ENCODE measurements at regions not wholly inside any gene's neighbourhood (a gene's known extent, or its start where the extent isn't known, plus 50 kb on each side); places are given as distances from the start of the nearest gene placed in this dataset.
A peak's percentile ranks its signal among the peaks of the same experiment; 100 is the strongest.

DNA sequence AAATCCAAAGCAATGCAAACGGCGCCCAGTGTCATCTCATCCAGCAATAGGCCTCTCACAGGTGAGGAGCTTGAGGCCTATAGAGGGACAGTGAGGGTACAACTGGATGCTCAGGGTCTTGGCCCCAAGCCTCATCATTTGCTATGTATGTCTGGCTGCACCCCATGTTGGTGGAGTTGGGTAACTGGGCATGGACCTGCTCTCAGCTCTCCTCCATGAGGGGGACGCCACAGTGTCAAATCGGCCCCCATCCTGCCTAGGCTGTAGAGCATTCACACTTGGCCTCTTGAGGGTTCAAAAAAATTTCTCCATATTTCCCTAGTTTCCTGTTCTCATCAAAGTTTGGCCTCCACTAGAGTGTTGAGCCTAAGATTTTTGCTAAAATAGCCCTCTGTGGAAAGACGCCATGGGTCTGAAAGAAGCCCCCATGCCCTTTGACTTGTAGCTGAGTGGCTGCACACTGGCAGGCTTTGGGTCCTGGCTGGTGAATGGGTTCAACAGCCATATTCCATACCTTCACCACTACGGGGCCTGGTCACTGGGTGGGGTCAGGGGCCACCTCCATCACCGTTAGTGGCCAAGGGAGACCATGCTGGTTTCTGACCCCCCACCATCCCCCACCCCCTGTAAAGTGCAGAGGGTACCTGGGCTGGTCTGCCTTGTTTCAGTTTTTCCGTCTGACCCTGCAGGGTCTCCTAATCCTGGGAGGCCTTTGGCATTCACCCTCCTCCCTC lies 132.3 kb upstream of the TBX20 start:
- 84 to 85% methylated on average over 4 to 8 of the region's 8 CpGs for WGBS, 2 donors (ENCODE audit: low coverage in 1 of 2)
- DNase-seq, result no peak
- intact Hi-C loops (cut with DNase I; ENCODE audit: low total_unique reads), result no loop called here

GRCh38 chr7:35384761-35385700 lies 131.1 kb upstream of the TBX20 start:
- no peaks in the 10 kb centered on the region for H3K9me3 ChIP-seq
- no peaks in the 10 kb centered on the region for H3K4me1 ChIP-seq
- no peak for TF ChIP-seq POLR2AphosphoS5 (IDR thresholded peaks at IDR 0.05)
- TF ChIP-seq EP300 (IDR thresholded peaks at IDR 0.05; ENCODE audit: low read depth), result no peak
- TF ChIP-seq, protein P1, sequence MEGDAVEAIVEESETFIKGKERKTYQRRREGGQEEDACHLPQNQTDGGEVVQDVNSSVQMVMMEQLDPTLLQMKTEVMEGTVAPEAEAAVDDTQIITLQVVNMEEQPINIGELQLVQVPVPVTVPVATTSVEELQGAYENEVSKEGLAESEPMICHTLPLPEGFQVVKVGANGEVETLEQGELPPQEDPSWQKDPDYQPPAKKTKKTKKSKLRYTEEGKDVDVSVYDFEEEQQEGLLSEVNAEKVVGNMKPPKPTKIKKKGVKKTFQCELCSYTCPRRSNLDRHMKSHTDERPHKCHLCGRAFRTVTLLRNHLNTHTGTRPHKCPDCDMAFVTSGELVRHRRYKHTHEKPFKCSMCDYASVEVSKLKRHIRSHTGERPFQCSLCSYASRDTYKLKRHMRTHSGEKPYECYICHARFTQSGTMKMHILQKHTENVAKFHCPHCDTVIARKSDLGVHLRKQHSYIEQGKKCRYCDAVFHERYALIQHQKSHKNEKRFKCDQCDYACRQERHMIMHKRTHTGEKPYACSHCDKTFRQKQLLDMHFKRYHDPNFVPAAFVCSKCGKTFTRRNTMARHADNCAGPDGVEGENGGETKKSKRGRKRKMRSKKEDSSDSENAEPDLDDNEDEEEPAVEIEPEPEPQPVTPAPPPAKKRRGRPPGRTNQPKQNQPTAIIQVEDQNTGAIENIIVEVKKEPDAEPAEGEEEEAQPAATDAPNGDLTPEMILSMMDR (IDR thresholded peaks at IDR 0.05), result no peak
- TF ChIP-seq POLR2A (IDR thresholded peaks at IDR 0.05), result no peak
- no peak overlapping the region for H3K27ac ChIP-seq
- 80% methylated on average over 2 to 10 of the region's 10 CpGs for WGBS, 2 donors (ENCODE audit: low coverage in 1 of 2)
- intact Hi-C loops (cut with DNase I; ENCODE audit: low total_unique reads), result no loop called here
- H3K36me3 ChIP-seq, result no peaks in the 10 kb centered on the region
- in situ Hi-C loops (cut with MboI; ENCODE audit: low pct_ligation_motif_present in 1 of 4, low pct_unique_long_range_greater_than_20kb in 1 of 4, low sequenced_read_pairs in 3 of 4), result no loop called here
- no peak for DNase-seq
- no peaks in the 10 kb centered on the region for H3K27me3 ChIP-seq
- no peak overlapping the region for H3K4me3 ChIP-seq

More for the DNA sequence above, 132.3 kb upstream of the TBX20 start:
- TF ChIP-seq, protein P1 (IDR thresholded peaks at IDR 0.05), result no peak
- no peak for TF ChIP-seq EP300 (IDR thresholded peaks at IDR 0.05; ENCODE audit: low read depth)
- TF ChIP-seq POLR2A (IDR thresholded peaks at IDR 0.05), result no peak
- H3K27ac ChIP-seq, result no peak overlapping the region
- no peaks in the 10 kb centered on the region for H3K9me3 ChIP-seq
- H3K27me3 ChIP-seq, result no peaks in the 10 kb centered on the region
- in situ Hi-C loops (cut with MboI; ENCODE audit: low pct_ligation_motif_present in 1 of 4, low pct_unique_long_range_greater_than_20kb in 1 of 4, low sequenced_read_pairs in 3 of 4), result no loop called here
- H3K4me1 ChIP-seq, result no peaks in the 10 kb centered on the region
- H3K36me3 ChIP-seq, result no peaks in the 10 kb centered on the region
- H3K4me3 ChIP-seq, result no peak overlapping the region

GRCh38 chr7:35380739-35381224 lies 126.9 kb upstream of the TBX20 start:
- no peaks in the 10 kb centered on the region for H3K4me1 ChIP-seq
- in situ Hi-C loops (cut with MboI; ENCODE audit: low pct_ligation_motif_present in 1 of 4, low pct_unique_long_range_greater_than_20kb in 1 of 4, low sequenced_read_pairs in 3 of 4) (no loop called here), intact Hi-C loops (cut with DNase I; ENCODE audit: low total_unique reads) (no loop called here)
- no peak for TF ChIP-seq POLR2A (IDR thresholded peaks at IDR 0.05)
- no peaks in the 10 kb centered on the region for H3K9me3 ChIP-seq
- no peaks in the 10 kb centered on the region for H3K27me3 ChIP-seq
- no peak for DNase-seq
- no peak overlapping the region for H3K4me3 ChIP-seq
- H3K27ac ChIP-seq, result no peak overlapping the region
- H3K36me3 ChIP-seq, result no peaks in the 10 kb centered on the region
- WGBS, 2 donors (ENCODE audit: low coverage in 1 of 2), result 83 to 85% methylated on average over 6 of the region's 6 CpGs

DNA sequence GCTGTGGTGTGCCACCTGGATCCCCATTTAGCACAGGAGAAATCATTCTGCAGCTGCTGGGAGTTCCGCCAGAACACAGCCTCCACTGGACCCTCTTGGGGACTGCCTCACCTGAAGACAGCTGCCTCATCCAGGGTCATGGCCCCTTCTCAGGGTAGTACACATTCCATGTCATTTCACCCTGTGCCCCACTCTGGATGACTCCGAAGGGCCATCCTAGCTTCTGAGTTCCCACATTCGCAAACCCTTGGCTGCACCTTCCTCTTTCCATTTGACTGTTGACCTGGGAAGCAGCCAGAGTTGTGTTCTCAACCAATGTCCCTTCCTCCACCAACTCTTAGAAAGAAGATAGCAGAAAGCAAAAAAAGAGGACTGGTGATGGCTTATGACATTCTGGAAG lies 125.6 kb upstream of the TBX20 start:
- Histone ChIP-seq H3K9me3 (no peaks in the 10 kb centered on the region), H3K27me3 (no peaks in the 10 kb centered on the region), H3K36me3 (no peaks in the 10 kb centered on the region), H3K4me3 (no peak overlapping the region), H3K4me1 (no peaks in the 10 kb centered on the region), H3K27ac (no peak overlapping the region)
- WGBS, 2 donors (ENCODE audit: low coverage in 1 of 2), result 84% methylated on average over 3 of the region's 3 CpGs; no CpG with 5 or more reads in 1 of the 2 donors
- intact Hi-C loops (cut with DNase I; ENCODE audit: low total_unique reads), result no loop called here
- no peak for TF ChIP-seq EP300 (IDR thresholded peaks at IDR 0.05; ENCODE audit: low read depth)
- TF ChIP-seq POLR2AphosphoS5 (IDR thresholded peaks at IDR 0.05), result no peak
- TF ChIP-seq POLR2A (IDR thresholded peaks at IDR 0.05), result no peak
- TF ChIP-seq, protein P1 (IDR thresholded peaks at IDR 0.05), result no peak
- DNase-seq, result peak; percentile 9
- in situ Hi-C loops (cut with MboI; ENCODE audit: low pct_ligation_motif_present in 1 of 4, low pct_unique_long_range_greater_than_20kb in 1 of 4, low sequenced_read_pairs in 3 of 4), result no loop called here

All from transverse colon (tissue), 4 donors.